ENCODE measurements at regions not wholly inside any gene's neighbourhood (a gene's known extent, or its start where the extent isn't known, plus 50 kb on each side); places are given as distances from the start of the nearest gene placed in this dataset.
"Not testable (repeated sequence)": the region's sequence is repeated elsewhere in the genome, so short reads cannot be mapped to it uniquely, and the experiment has no call there.

- Histone ChIP-seq H3K27me3 (ENCODE audit: control insufficient read depth in 1 of 2, insufficient read depth in 2 of 2, low read length in 2 of 2) (no peaks in the 10 kb centered on the region), H3K36me3 (ENCODE audit: control insufficient read depth in 2 of 2, insufficient read depth in 2 of 2, low read length in 1 of 2) (no peaks in the 10 kb centered on the region), H3K9me3 (ENCODE audit: control insufficient read depth in 2 of 2, insufficient read depth in 1 of 2, low read depth in 1 of 2, low read length in 1 of 2) (peaks cover 0 to 5% of the 10 kb centered on the region in 2 donors), H3K27ac (ENCODE audit: low read depth in 2 of 2, low read length in 1 of 2) (no peak overlapping the region), H3K4me1 (ENCODE audit: control insufficient read depth in 2 of 2, insufficient read depth in 2 of 2, low read length in 1 of 2) (no peaks in the 10 kb centered on the region), H3K4me3 (ENCODE audit: low read depth in 1 of 2, low read length in 2 of 2) (no peak overlapping the region)
- WGBS, 2 donors = 66 to 71% methylated on average over 4 of the region's 4 CpGs
Measured at GRCh38 chr15:26295336-26296085, 432.4 kb upstream of the ATP10A start.

DNA sequence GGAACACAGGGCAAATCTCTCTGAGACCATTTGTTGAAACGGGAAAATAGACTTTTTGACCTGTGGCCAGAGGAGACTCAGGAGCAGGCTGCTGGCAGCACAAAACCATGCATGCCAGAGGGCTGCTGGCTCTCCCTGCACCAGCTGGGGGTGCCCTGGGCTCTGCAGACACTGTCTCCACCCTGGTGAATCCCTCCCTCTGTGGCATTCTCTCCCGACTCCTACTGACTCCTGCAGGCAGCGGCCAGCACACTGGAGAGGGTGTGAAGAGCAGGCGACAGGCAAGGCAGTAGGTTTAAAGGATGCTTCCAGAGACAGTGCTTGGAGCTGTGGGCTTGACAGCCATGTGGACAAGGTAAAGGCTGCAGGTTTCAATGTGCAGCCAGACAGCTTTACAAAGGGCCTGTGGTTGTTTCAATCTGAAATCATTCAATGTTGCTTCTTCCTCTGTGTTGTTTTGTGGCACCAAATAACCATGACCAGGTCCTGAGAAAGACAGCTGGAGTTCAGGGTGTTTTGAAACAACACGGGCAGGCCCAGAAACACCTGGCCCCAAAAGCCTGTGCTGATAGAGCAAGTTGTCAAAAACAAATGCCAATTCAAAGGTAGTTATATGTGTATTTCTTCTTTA lies 431.0 kb upstream of the ATP10A start:
- Histone ChIP-seq H3K4me1 (ENCODE audit: control insufficient read depth in 2 of 2, insufficient read depth in 2 of 2, low read length in 1 of 2) (no peaks in the 10 kb centered on the region), H3K4me3 (ENCODE audit: low read depth in 1 of 2, low read length in 2 of 2) (no peak overlapping the region), H3K27me3 (ENCODE audit: control insufficient read depth in 1 of 2, insufficient read depth in 2 of 2, low read length in 2 of 2) (no peaks in the 10 kb centered on the region), H3K36me3 (ENCODE audit: control insufficient read depth in 2 of 2, insufficient read depth in 2 of 2, low read length in 1 of 2) (no peaks in the 10 kb centered on the region), H3K27ac (ENCODE audit: low read depth in 2 of 2, low read length in 1 of 2) (no peak overlapping the region), H3K9me3 (ENCODE audit: control insufficient read depth in 2 of 2, insufficient read depth in 1 of 2, low read depth in 1 of 2, low read length in 1 of 2) (peaks cover 2 to 5% of the 10 kb centered on the region in 2 donors)
- WGBS, 2 donors = 43 to 51% methylated on average over 5 of the region's 5 CpGs

DNA sequence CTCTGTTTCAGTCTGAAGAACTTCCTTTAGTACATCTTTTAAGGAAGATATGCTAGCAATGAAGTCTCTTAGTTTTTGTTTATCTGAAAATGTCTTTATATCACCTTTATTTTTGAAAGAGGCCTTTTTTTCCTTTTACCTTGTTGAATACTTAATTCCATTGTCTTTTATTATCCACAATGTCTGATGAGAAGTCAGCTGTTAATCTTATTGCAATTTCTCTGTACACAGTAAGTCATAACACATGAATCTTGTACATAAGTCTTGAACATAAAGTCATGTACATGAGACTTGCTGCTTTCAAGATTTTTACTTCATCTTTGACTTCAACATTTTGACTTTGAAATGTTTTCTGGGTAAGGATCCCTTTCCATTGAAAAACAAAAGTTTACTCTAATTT lies 424.3 kb upstream of the ATP10A start:
- Histone ChIP-seq H3K9me3 (ENCODE audit: control insufficient read depth in 2 of 2, insufficient read depth in 1 of 2, low read depth in 1 of 2, low read length in 1 of 2) (peaks cover 3 to 5% of the 10 kb centered on the region in 2 donors), H3K27me3 (ENCODE audit: control insufficient read depth in 1 of 2, insufficient read depth in 2 of 2, low read length in 2 of 2) (no peaks in the 10 kb centered on the region), H3K36me3 (ENCODE audit: control insufficient read depth in 2 of 2, insufficient read depth in 2 of 2, low read length in 1 of 2) (no peaks in the 10 kb centered on the region), H3K4me1 (ENCODE audit: control insufficient read depth in 2 of 2, insufficient read depth in 2 of 2, low read length in 1 of 2) (no peaks in the 10 kb centered on the region), H3K27ac (ENCODE audit: low read depth in 2 of 2, low read length in 1 of 2) (no peak overlapping the region), H3K4me3 (ENCODE audit: low read depth in 1 of 2, low read length in 2 of 2) (no peak overlapping the region)

DNA sequence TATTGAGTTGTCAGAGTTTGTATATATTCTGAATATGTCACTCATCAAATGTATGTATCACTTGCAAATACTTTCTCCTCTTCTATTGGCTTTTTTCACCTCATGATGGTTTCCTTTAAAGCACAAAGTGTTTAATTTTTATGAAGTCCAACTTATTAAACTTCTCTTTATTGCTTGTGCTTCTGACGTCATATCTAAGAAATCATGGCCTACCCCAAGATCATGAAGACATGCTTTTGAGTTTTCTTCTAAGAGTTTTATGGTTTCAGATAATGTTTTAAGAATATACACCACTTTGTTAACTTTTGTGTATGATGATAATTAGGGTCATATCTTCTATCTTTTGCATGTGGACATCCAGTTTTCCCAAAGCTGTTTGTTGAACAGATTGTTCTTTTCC lies 417.2 kb upstream of the ATP10A start:
- no peaks in the 10 kb centered on the region for H3K4me1 ChIP-seq (ENCODE audit: control insufficient read depth in 2 of 2, insufficient read depth in 2 of 2, low read length in 1 of 2)
- no peaks in the 10 kb centered on the region for H3K36me3 ChIP-seq (ENCODE audit: control insufficient read depth in 2 of 2, insufficient read depth in 2 of 2, low read length in 1 of 2)
- no peaks in the 10 kb centered on the region for H3K27me3 ChIP-seq (ENCODE audit: control insufficient read depth in 1 of 2, insufficient read depth in 2 of 2, low read length in 2 of 2)
- no peak overlapping the region for H3K4me3 ChIP-seq (ENCODE audit: low read depth in 1 of 2, low read length in 2 of 2)
- H3K9me3 ChIP-seq (ENCODE audit: control insufficient read depth in 2 of 2, insufficient read depth in 1 of 2, low read depth in 1 of 2, low read length in 1 of 2) = no peaks in the 10 kb centered on the region
- 85 to 92% methylated on average over 1 of the region's 1 CpG for WGBS, 2 donors
- H3K27ac ChIP-seq (ENCODE audit: low read depth in 2 of 2, low read length in 1 of 2) = no peak overlapping the region

DNA sequence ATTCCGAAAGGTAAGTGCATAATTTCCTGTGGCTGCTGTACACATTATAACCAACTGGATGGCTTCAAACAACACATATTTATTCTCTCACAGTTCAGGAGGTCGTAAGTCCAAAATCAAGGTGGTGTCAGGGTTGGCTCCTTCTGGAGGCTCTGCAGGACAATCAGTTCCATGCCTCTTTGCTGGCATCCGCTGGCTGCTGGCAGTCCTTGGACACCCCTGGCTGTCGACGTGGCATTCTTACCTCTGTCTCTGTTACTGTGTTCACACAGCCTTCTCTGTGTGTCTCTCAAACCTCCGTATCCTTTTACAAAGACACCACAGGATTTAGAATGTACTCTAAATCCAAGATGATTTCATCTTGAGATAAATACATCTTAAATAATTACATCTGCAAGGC lies 398.8 kb upstream of the ATP10A start:
- 72 to 75% methylated on average over 6 of the region's 6 CpGs for WGBS, 2 donors
- no peaks in the 10 kb centered on the region for H3K36me3 ChIP-seq (ENCODE audit: control insufficient read depth in 2 of 2, insufficient read depth in 2 of 2, low read length in 1 of 2)

DNA sequence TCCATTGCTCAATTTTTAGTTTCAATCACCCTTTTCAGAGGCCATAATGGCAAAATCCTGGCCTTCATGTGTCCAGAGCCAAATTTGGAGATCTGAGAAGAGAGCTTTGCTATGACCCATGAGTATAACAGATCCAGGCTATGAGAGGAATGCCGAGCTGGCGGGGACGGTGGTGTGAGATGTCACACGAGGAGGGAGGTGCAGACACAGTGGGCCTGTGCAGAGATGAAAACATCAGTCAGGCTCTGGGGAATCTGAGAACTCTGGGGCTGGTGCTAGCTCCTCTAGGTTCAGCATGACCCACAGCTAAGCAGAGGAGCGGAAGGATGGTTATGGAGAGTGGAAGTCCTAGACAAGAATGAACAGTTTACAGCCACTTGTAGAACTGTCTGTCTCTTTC lies 398.3 kb upstream of the ATP10A start:
- peaks cover 0 to 6% of the 10 kb centered on the region in 2 donors for H3K9me3 ChIP-seq (ENCODE audit: control insufficient read depth in 2 of 2, insufficient read depth in 1 of 2, low read depth in 1 of 2, low read length in 1 of 2)
- no peaks in the 10 kb centered on the region for H3K4me1 ChIP-seq (ENCODE audit: control insufficient read depth in 2 of 2, insufficient read depth in 2 of 2, low read length in 1 of 2)
- WGBS, 2 donors = 55 to 58% methylated on average over 5 of the region's 5 CpGs
- H3K36me3 ChIP-seq (ENCODE audit: control insufficient read depth in 2 of 2, insufficient read depth in 2 of 2, low read length in 1 of 2) = no peaks in the 10 kb centered on the region
- H3K27me3 ChIP-seq (ENCODE audit: control insufficient read depth in 1 of 2, insufficient read depth in 2 of 2, low read length in 2 of 2) = no peaks in the 10 kb centered on the region
- no peak overlapping the region for H3K27ac ChIP-seq (ENCODE audit: low read depth in 2 of 2, low read length in 1 of 2)
- H3K4me3 ChIP-seq (ENCODE audit: low read depth in 1 of 2, low read length in 2 of 2) = no peak overlapping the region

More for the DNA sequence above, 398.8 kb upstream of the ATP10A start:
- H3K27ac ChIP-seq (ENCODE audit: low read depth in 2 of 2, low read length in 1 of 2) = no peak overlapping the region
- peaks cover 0 to 6% of the 10 kb centered on the region in 2 donors for H3K9me3 ChIP-seq (ENCODE audit: control insufficient read depth in 2 of 2, insufficient read depth in 1 of 2, low read depth in 1 of 2, low read length in 1 of 2)
- no peak overlapping the region for H3K4me3 ChIP-seq (ENCODE audit: low read depth in 1 of 2, low read length in 2 of 2)
- H3K4me1 ChIP-seq (ENCODE audit: control insufficient read depth in 2 of 2, insufficient read depth in 2 of 2, low read length in 1 of 2) = no peaks in the 10 kb centered on the region
- no peaks in the 10 kb centered on the region for H3K27me3 ChIP-seq (ENCODE audit: control insufficient read depth in 1 of 2, insufficient read depth in 2 of 2, low read length in 2 of 2)

DNA sequence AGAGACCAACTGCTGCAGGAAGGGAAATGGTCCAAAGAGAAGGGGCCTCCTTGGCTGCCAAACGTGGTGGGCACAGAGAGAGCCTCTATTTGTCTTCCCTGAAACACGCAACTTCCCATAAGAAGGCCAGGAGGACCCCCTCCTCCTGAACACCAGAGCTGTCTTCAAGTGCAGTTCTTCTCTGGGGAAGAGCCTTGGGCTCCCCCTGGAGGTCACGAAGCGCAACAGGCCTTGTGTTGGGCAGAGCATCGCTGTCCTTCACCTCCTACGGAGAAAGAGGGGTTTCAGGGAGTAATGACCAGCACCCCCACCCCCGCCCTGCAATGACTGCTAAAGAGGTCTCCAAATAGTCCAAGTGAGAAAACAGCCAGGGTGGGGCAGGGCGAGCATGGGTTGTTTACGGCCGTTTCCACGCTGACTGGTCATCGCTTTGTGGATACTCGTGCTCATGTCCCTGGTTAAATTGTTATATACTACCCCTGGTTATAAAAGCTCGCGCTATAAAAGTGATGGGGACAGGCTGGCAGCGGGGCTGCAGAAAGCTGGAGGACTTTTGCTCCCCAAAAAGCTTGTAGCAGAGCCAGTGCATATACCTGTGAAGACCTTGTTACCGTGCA lies 397.5 kb upstream of the ATP10A start:
- no peak overlapping the region for H3K27ac ChIP-seq (ENCODE audit: low read depth in 2 of 2, low read length in 1 of 2)
- no peaks in the 10 kb centered on the region for H3K27me3 ChIP-seq (ENCODE audit: control insufficient read depth in 1 of 2, insufficient read depth in 2 of 2, low read length in 2 of 2)
- 52 to 53% methylated on average over 17 of the region's 17 CpGs for WGBS, 2 donors
- no peaks in the 10 kb centered on the region for H3K4me1 ChIP-seq (ENCODE audit: control insufficient read depth in 2 of 2, insufficient read depth in 2 of 2, low read length in 1 of 2)
- H3K4me3 ChIP-seq (ENCODE audit: low read depth in 1 of 2, low read length in 2 of 2) = no peak overlapping the region
- H3K36me3 ChIP-seq (ENCODE audit: control insufficient read depth in 2 of 2, insufficient read depth in 2 of 2, low read length in 1 of 2) = no peaks in the 10 kb centered on the region
- H3K9me3 ChIP-seq (ENCODE audit: control insufficient read depth in 2 of 2, insufficient read depth in 1 of 2, low read depth in 1 of 2, low read length in 1 of 2) = peaks cover 0 to 6% of the 10 kb centered on the region in 2 donors

GRCh38 chr15:26259581-26259980 lies 396.5 kb upstream of the ATP10A start:
- no peaks in the 10 kb centered on the region for H3K27me3 ChIP-seq (ENCODE audit: control insufficient read depth in 1 of 2, insufficient read depth in 2 of 2, low read length in 2 of 2)
- H3K36me3 ChIP-seq (ENCODE audit: control insufficient read depth in 2 of 2, insufficient read depth in 2 of 2, low read length in 1 of 2) = no peaks in the 10 kb centered on the region
- H3K9me3 ChIP-seq (ENCODE audit: control insufficient read depth in 2 of 2, insufficient read depth in 1 of 2, low read depth in 1 of 2, low read length in 1 of 2) = peaks cover 0 to 4% of the 10 kb centered on the region in 2 donors
- 62 to 64% methylated on average over 2 of the region's 2 CpGs for WGBS, 2 donors
- no peak overlapping the region for H3K27ac ChIP-seq (ENCODE audit: low read depth in 2 of 2, low read length in 1 of 2)
- no peaks in the 10 kb centered on the region for H3K4me1 ChIP-seq (ENCODE audit: control insufficient read depth in 2 of 2, insufficient read depth in 2 of 2, low read length in 1 of 2)
- H3K4me3 ChIP-seq (ENCODE audit: low read depth in 1 of 2, low read length in 2 of 2) = no peak overlapping the region

- not testable (repeated sequence) for H3K27ac ChIP-seq (ENCODE audit: low read depth in 2 of 2, low read length in 1 of 2); H3K9me3 ChIP-seq (ENCODE audit: control insufficient read depth in 2 of 2, insufficient read depth in 1 of 2, low read depth in 1 of 2, low read length in 1 of 2); H3K27me3 ChIP-seq (ENCODE audit: control insufficient read depth in 1 of 2, insufficient read depth in 2 of 2, low read length in 2 of 2); H3K4me3 ChIP-seq (ENCODE audit: low read depth in 1 of 2, low read length in 2 of 2); H3K4me1 ChIP-seq (ENCODE audit: control insufficient read depth in 2 of 2, insufficient read depth in 2 of 2, low read length in 1 of 2); H3K36me3 ChIP-seq (ENCODE audit: control insufficient read depth in 2 of 2, insufficient read depth in 2 of 2, low read length in 1 of 2)
- WGBS, 2 donors = 84 to 88% methylated on average over 11 of the region's 11 CpGs
Measured at GRCh38 chr15:26244782-26245181, 381.7 kb upstream of the ATP10A start.
